ENCODE measurements at regions not wholly inside any gene's neighbourhood (a gene's known extent, or its start where the extent isn't known, plus 50 kb on each side); places are given as distances from the start of the nearest gene placed in this dataset.
A peak's percentile ranks its signal among the peaks of the same experiment; 100 is the strongest.
"Not testable (repeated sequence)": the region's sequence is repeated elsewhere in the genome, so short reads cannot be mapped to it uniquely, and the experiment has no call there.

- no peak for DNase-seq
Observed at GRCh38 chr5:18745042-18745987, 1111.1 kb downstream of the TAF11L14 start.

- peak; percentile 28 for DNase-seq
Observed at GRCh38 chr5:18745988-18746615, 1111.8 kb downstream of the TAF11L14 start.

- DNase-seq = no peak
Observed at GRCh38 chr5:18749763-18750162, 1115.5 kb downstream of the TAF11L14 start.

GRCh38 chr5:18752317-18752716, 1118.1 kb downstream of the TAF11L14 start:
- DNase-seq = no peak

GRCh38 chr5:18754201-18754600, 1119.9 kb downstream of the TAF11L14 start:
- DNase-seq = no peak

GRCh38 chr5:18761801-18762200, 1127.5 kb downstream of the TAF11L14 start:
- DNase-seq = no peak

- no peak for DNase-seq
Observed at GRCh38 chr5:18764161-18764560, 1129.9 kb downstream of the TAF11L14 start.

GRCh38 chr5:18765304-18765703, 1131.0 kb downstream of the TAF11L14 start:
- DNase-seq = no peak

- DNase-seq = no peak
Observed at GRCh38 chr5:18771097-18771610, 1136.9 kb downstream of the TAF11L14 start.

GRCh38 chr5:18772475-18772874, 1138.2 kb downstream of the TAF11L14 start:
- DNase-seq = no peak

GRCh38 chr5:18778225-18778624, 1144.0 kb downstream of the TAF11L14 start:
- DNase-seq = no peak

- no peak for DNase-seq
Observed at GRCh38 chr5:18789218-18789998, 1155.1 kb downstream of the TAF11L14 start.

GRCh38 chr5:18792145-18792544, 1157.9 kb downstream of the TAF11L14 start:
- no peak for DNase-seq

- no peak for DNase-seq
Observed at GRCh38 chr5:18797222-18797621, 1163.0 kb downstream of the TAF11L14 start.

- DNase-seq = no peak
Observed at GRCh38 chr5:18798058-18798457, 1163.8 kb downstream of the TAF11L14 start.

GRCh38 chr5:18799482-18800128, 1165.3 kb downstream of the TAF11L14 start:
- DNase-seq = no peak

- DNase-seq = no peak
Observed at GRCh38 chr5:18800293-18801025, 1166.2 kb downstream of the TAF11L14 start.

GRCh38 chr5:18801413-18801812, 1167.2 kb downstream of the TAF11L14 start:
- DNase-seq = not testable (repeated sequence)

- no peak for DNase-seq
Observed at GRCh38 chr5:18802336-18802735, 1168.1 kb downstream of the TAF11L14 start.

GRCh38 chr5:18805376-18805775, 1171.1 kb downstream of the TAF11L14 start:
- DNase-seq = no peak

GRCh38 chr5:18807256-18808149, 1173.2 kb downstream of the TAF11L14 start:
- DNase-seq = no peak
